H1 (cell line): ENCODE measurements at regions not wholly inside any gene's neighbourhood (a gene's known extent, or its start where the extent isn't known, plus 50 kb on each side); places are given as distances from the start of the nearest gene placed in this dataset.

Experiments used
- CTCF ChIA-PET: fragments of 300-600 bp; sonication (Branson Sonifier 250); formaldehyde crosslinking; loops from one replicate; lab custom pipeline; 2021; ENCODE audit not compliant: partially characterized antibody; lab: Charles Lee
- POLR2A ChIA-PET: fragments of 300-600 bp; sonication (Branson Sonifier 250); formaldehyde crosslinking; loops from one replicate; lab custom pipeline; 2021; ENCODE audit warnings: inconsistent platforms; ENCODE audit not compliant: partially characterized antibody; lab: Charles Lee
- DNase-seq, 2 experiments: peaks; one replicate each; pipeline versions ENCODE4 v3.0.0 to v3.0.0-alpha.2; 2010 to 2022; ENCODE audit warnings: low spot score in 2 of 2, low read depth in 1 of 2, mixed read lengths in 1 of 2
- FAIRE-seq: peaks from 2 replicates; lab custom pipeline; 2011; peaks lifted over from hg19 to GRCh38; lab: Jason Lieb, UNC
- H2AFZ ChIP-seq: 2 replicates; pipeline ENCODE4 v1.8.1; 2012; ENCODE audit warnings: low read length, inconsistent platforms
- H2AK5ac ChIP-seq: 2 replicates; pipeline ENCODE4 v1.6.1; 2013; ENCODE audit warnings: low read depth, low read length
- H2BK120ac ChIP-seq: replicated peaks from 2 replicates; pipeline ENCODE3; 2013; ENCODE audit warnings: low read depth, low read length, inconsistent platforms
- H2BK12ac ChIP-seq: 2 replicates; pipeline ENCODE4 v1.6.1; 2013; ENCODE audit warnings: low read depth, low read length
- H2BK15ac ChIP-seq: 2 replicates; pipeline ENCODE4 v1.6.1; 2013; ENCODE audit warnings: low read length
- H2BK20ac ChIP-seq: 2 replicates; pipeline ENCODE4 v1.6.1; 2013; ENCODE audit warnings: low read length
- H2BK5ac ChIP-seq: 2 replicates; pipeline ENCODE4 v1.6.1; 2013; ENCODE audit warnings: low read depth, low read length
- H3K14ac ChIP-seq: 2 replicates; pipeline ENCODE4 v1.6.1; 2013; ENCODE audit warnings: inconsistent platforms; ENCODE audit not compliant: insufficient read length
- H3K18ac ChIP-seq: 2 replicates; pipeline ENCODE4 v1.6.1; 2013; ENCODE audit warnings: low read length; ENCODE audit errors: extremely low read depth
- H3K23ac ChIP-seq: 2 replicates; pipeline ENCODE4 v1.6.1; 2013; ENCODE audit warnings: inconsistent platforms; ENCODE audit not compliant: insufficient read length
- H3K23me2 ChIP-seq: 2 replicates; pipeline ENCODE4 v1.6.1; 2013; ENCODE audit warnings: low read depth, low read length
- H3K27ac ChIP-seq: 2 replicates; pipeline ENCODE4 v1.6.1; 2011; ENCODE audit warnings: low read depth, low read length, inconsistent platforms
- H3K27me3 ChIP-seq, 4 experiments: replicated peaks in 1 of 4; 1 replicate in 1 of 4; 2 replicates in 3 of 4; pipeline versions ENCODE4 v1.6.1 to v1.8.1; 2011 to 2013; ENCODE audit warnings: low read length in 3 of 4, mild to moderate bottlenecking in 3 of 4, inconsistent platforms in 2 of 4, mixed read lengths in 2 of 4, moderate library complexity in 1 of 4; ENCODE audit not compliant: control insufficient read depth in 3 of 4, insufficient read depth in 3 of 4; ENCODE audit errors: extremely low read depth in 1 of 4
- H3K36me3 ChIP-seq, 4 experiments: 2 replicates each; pipeline versions ENCODE4 v1.6.1 to v1.8.1; 2011 to 2013; ENCODE audit warnings: mild to moderate bottlenecking in 4 of 4, low read length in 3 of 4, moderate library complexity in 2 of 4, control low read depth in 1 of 4, inconsistent platforms in 1 of 4; ENCODE audit not compliant: insufficient read depth in 4 of 4, control insufficient read depth in 2 of 4
- H3K4ac ChIP-seq: replicated peaks from 2 replicates; pipeline ENCODE3; 2013; ENCODE audit warnings: low read length, low read depth, mixed read lengths, inconsistent platforms; ENCODE audit not compliant: insufficient read length
- H3K4me1 ChIP-seq, 4 experiments: replicated peaks in 1 of 4; 1 replicate in 1 of 4; 2 replicates in 3 of 4; pipeline versions ENCODE4 v1.6.1 to v1.8.1; 2011 to 2013; ENCODE audit warnings: low read length in 3 of 4, inconsistent platforms in 2 of 4, mixed read lengths in 1 of 4; ENCODE audit not compliant: insufficient read depth in 4 of 4, control insufficient read depth in 3 of 4
- H3K4me2 ChIP-seq, 2 experiments: 2 replicates each; pipeline versions ENCODE4 v1.6.1 to v1.8.1; 2011 to 2013; ENCODE audit warnings: low read depth in 2 of 2, low read length in 2 of 2, control low read depth in 1 of 2, inconsistent platforms in 1 of 2, mild to moderate bottlenecking in 1 of 2; ENCODE audit not compliant: insufficient read depth in 1 of 2
- H3K4me3 ChIP-seq, 4 experiments: fragments of 200-600, 300-600 bp in 1 of 4; sonication (generic), shearing (Covaris generic), sonication (Bioruptor Twin) in 1 of 4; 2 replicates each; pipeline versions ENCODE4 v1.5.1 to v1.8.1; 2011 to 2016; ENCODE audit warnings: low read length in 4 of 4, low read depth in 3 of 4, control low read depth in 2 of 4, inconsistent platforms in 2 of 4, mild to moderate bottlenecking in 2 of 4, mixed read lengths in 1 of 4, moderate library complexity in 1 of 4; ENCODE audit not compliant: insufficient read depth in 2 of 4; ENCODE audit errors: extremely low read depth in 1 of 4
- H3K56ac ChIP-seq: replicated peaks from 2 replicates; pipeline ENCODE3; 2013; ENCODE audit warnings: low read depth, mild to moderate bottlenecking, mixed read lengths, low read length, inconsistent platforms; ENCODE audit not compliant: insufficient read length
- H3K79me1 ChIP-seq: 2 replicates; pipeline ENCODE4 v1.6.1; 2013; ENCODE audit warnings: low read depth, low read length, control low read depth
- H3K79me2 ChIP-seq, 2 experiments: 2 replicates each; pipeline versions ENCODE4 v1.6.1 to v1.8.1; 2012 to 2013; ENCODE audit warnings: low read length in 2 of 2, mild to moderate bottlenecking in 2 of 2, inconsistent platforms in 1 of 2; ENCODE audit not compliant: insufficient read depth in 2 of 2, control insufficient read depth in 1 of 2
- H3K9ac ChIP-seq, 4 experiments: replicated peaks in 1 of 4; 1 replicate in 1 of 4; 2 replicates in 3 of 4; pipeline versions ENCODE4 v1.6.1 to v1.8.1; 2011 to 2013; ENCODE audit warnings: low read depth in 3 of 4, low read length in 3 of 4, control low read depth in 2 of 4, mild to moderate bottlenecking in 2 of 4, moderate library complexity in 2 of 4, inconsistent platforms in 1 of 4; ENCODE audit errors: extremely low read depth in 1 of 4
- H3K9me3 ChIP-seq, 2 experiments: 2 replicates each; pipeline versions ENCODE4 v1.6.1 to v1.8.1; 2012 to 2013; ENCODE audit warnings: mild to moderate bottlenecking in 2 of 2, moderate library complexity in 2 of 2, control low read depth in 1 of 2, inconsistent platforms in 1 of 2, low read depth in 1 of 2, low read length in 1 of 2, mixed read lengths in 1 of 2; ENCODE audit not compliant: insufficient read depth in 2 of 2
- H4K20me1 ChIP-seq, 2 experiments: replicated peaks in 1 of 2; 2 replicates each; pipeline versions ENCODE3 to v1.8.1; 2011 to 2013; ENCODE audit warnings: inconsistent platforms in 2 of 2, low read length in 2 of 2, mild to moderate bottlenecking in 1 of 2; ENCODE audit not compliant: insufficient read depth in 2 of 2, control insufficient read depth in 1 of 2
- H4K5ac ChIP-seq: 2 replicates; pipeline ENCODE4 v1.6.1; 2013; ENCODE audit warnings: low read length, low read depth, mixed read lengths, inconsistent platforms; ENCODE audit not compliant: insufficient read length
- H4K8ac ChIP-seq: 2 replicates; pipeline ENCODE4 v1.8.0; 2013; ENCODE audit warnings: mild to moderate bottlenecking, moderate library complexity, low read length, inconsistent platforms; ENCODE audit not compliant: insufficient read depth; ENCODE audit errors: extremely low read depth
- H4K91ac ChIP-seq: replicated peaks from 2 replicates; pipeline ENCODE3; 2013; ENCODE audit warnings: low read length, mixed read lengths, inconsistent platforms; ENCODE audit not compliant: insufficient read length
- WGBS, 2 experiments: shearing (Covaris generic) in 1 of 2; methylation state at CpG; one replicate each; pipeline versions ENCODE4 v1.1.6 to v1.1.7; 2013 to 2015; ENCODE audit warnings: low lambda C conversion rate in 2 of 2, mixed read lengths in 2 of 2, inconsistent platforms in 1 of 2, low coverage in 1 of 2, missing lambda C conversion rate in 1 of 2; ENCODE audit not compliant: insufficient replicate concordance in 2 of 2, insufficient coverage in 1 of 2, insufficient read length in 1 of 2; ENCODE audit errors: extremely low coverage in 1 of 2, missing lambda C conversion rate in 1 of 2; 5-methylcytosine and 5-hydroxymethylcytosine counted together

DNA sequence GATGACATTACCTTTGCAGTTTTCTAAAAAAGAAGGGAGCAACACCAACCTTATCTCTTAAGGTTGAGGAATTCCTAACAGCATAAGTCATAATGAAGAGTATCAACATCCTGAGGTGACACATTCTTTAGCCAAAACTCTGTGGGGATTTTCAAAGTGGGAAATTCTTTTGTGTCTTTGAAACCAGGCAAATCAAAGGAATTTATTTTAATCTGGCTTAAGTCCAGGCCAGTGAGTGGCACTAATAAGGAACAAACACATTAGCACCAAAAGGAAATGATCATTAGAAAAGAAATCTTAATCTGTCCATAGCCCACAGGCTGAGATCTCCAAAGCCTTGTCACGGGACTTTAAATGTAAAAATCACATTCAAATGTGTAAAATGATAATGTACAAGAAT lies 110.1 kb downstream of the LARP7 start:
- 0% methylated on average over 1 of the region's 1 CpG; no CpG with 5 or more reads in 1 of the 2 experiments for WGBS, 2 experiments
- no peak overlapping the region for H3K23ac ChIP-seq
- no peak overlapping the region for H4K8ac ChIP-seq
- peak overlapping the region in 1 of 4 experiments; percentile 46; a peak in 1 of 8 replicates for H3K4me3 ChIP-seq
- peak overlapping the region; percentile 93 for H4K5ac ChIP-seq
- no peak overlapping the region for H2BK20ac ChIP-seq
- H2AFZ ChIP-seq: no peak overlapping the region
- H2BK12ac ChIP-seq: no peak overlapping the region
- no peak overlapping the region for H2BK120ac ChIP-seq
- no peaks in the 10 kb centered on the region for H4K20me1 ChIP-seq
- H2AK5ac ChIP-seq: no peak overlapping the region
- H3K36me3 ChIP-seq: peaks cover 0 to 11% (median 0%) of the 10 kb centered on the region in 4 experiments; a peak in 1 of 8 replicates
- H3K27me3 ChIP-seq: no peaks in the 10 kb centered on the region
- POLR2A ChIA-PET: interaction anchor here (1.6 to 19.0 kb wide), 6 partner anchors 10 to 101 kb away, joined by 5 to 306 read pairs (median 15); no protein-coding TSS in a partner anchor
- no peak overlapping the region for H3K56ac ChIP-seq
- H3K14ac ChIP-seq: no peak overlapping the region
- DNase-seq: peak in 1 of 2 experiments; percentile 25
- no peak overlapping the region for H3K18ac ChIP-seq
- no peak overlapping the region for H3K9ac ChIP-seq
- H3K4me1 ChIP-seq: peaks cover 4 to 21% (median 12%) of the 10 kb centered on the region in 4 experiments; a peak in 6 of 7 replicates
- no peak overlapping the region for H3K4ac ChIP-seq
- peaks cover 3% of the 10 kb centered on the region for H3K79me1 ChIP-seq
- H4K91ac ChIP-seq: no peak overlapping the region
- H2BK15ac ChIP-seq: no peak overlapping the region
- H3K4me2 ChIP-seq: peak overlapping the region; percentile 8 to 34; a peak in 3 of 4 replicates
- peak overlapping the region; percentile 42; the same call in 1 of the 2 replicates for H3K27ac ChIP-seq
- FAIRE-seq: peak; percentile 80
- H2BK5ac ChIP-seq: peak overlapping the region; percentile 58; the same call in 1 of the 2 replicates
- CTCF ChIA-PET: interaction anchor here (0.7 to 10.7 kb wide), 3 partner anchors 16 to 112 kb away, joined by 3 to 100 read pairs (median 8); no protein-coding TSS in a partner anchor
- H3K79me2 ChIP-seq: peaks cover 0 to 47% of the 10 kb centered on the region in 2 experiments; a peak in 2 of 4 replicates
- no peaks in the 10 kb centered on the region for H3K9me3 ChIP-seq
- H3K23me2 ChIP-seq: no peaks in the 10 kb centered on the region
